GM12891 (cell line): ENCODE measurements at regions not wholly inside any gene's neighbourhood (a gene's known extent, or its start where the extent isn't known, plus 50 kb on each side); places are given as distances from the start of the nearest gene placed in this dataset.

ENCODE experiments used
- PAX5 ChIP-seq: IDR thresholded peaks from 2 replicates; pipeline ENCODE4 v1.6.1; 2011; ENCODE audit warnings: low read length, moderate library complexity, mild to moderate bottlenecking; ENCODE audit not compliant: insufficient read depth, severe bottlenecking
- POLR2A ChIP-seq: IDR thresholded peaks from 2 replicates; pipeline ENCODE4 v1.6.1; 2011; ENCODE audit warnings: low read depth, low read length, control low read depth
- POLR2AphosphoS5 ChIP-seq: IDR thresholded peaks from 2 replicates; pipeline ENCODE4 v1.6.1; 2011; ENCODE audit warnings: low read depth, low read length, control low read depth
- POU2F2 ChIP-seq: IDR thresholded peaks from 2 replicates; pipeline ENCODE4 v1.6.1; 2011; ENCODE audit warnings: low read depth, mild to moderate bottlenecking, control low read depth, low read length, moderate library complexity
- SPI1 ChIP-seq: IDR thresholded peaks from 2 replicates; pipeline ENCODE4 v1.6.1; 2011; ENCODE audit warnings: low read depth, low read length, control low read depth
- TAF1 ChIP-seq: IDR thresholded peaks from 2 replicates; pipeline ENCODE4 v1.6.1; 2011; ENCODE audit warnings: low read depth, low read length, control low read depth

GRCh38 chr15:35834216-35834830 is 288.4 kb upstream of the DPH6 start:
- TF ChIP-seq POLR2A (no peak), POU2F2 (no peak), TAF1 (no peak), POLR2AphosphoS5 (no peak), PAX5 (no peak), SPI1 (no peak)
